ENCODE measurements at regions not wholly inside any gene's neighbourhood (a gene's known extent, or its start where the extent isn't known, plus 50 kb on each side); places are given as distances from the start of the nearest gene placed in this dataset.

GRCh38 chr14:99047441-99048031 lies 224.5 kb downstream of the BCL11B start:
- H3K4me3 Mint-ChIP-seq: no peak overlapping the region
- no peak for DNase-seq
- ATAC-seq: peak in 1 of 2 donors; percentile 43
- H3K9me3 Mint-ChIP-seq: peaks cover 25% of the 10 kb centered on the region
- peaks cover 15% of the 10 kb centered on the region for H3K4me1 Mint-ChIP-seq (ENCODE audit: low read depth)
- no peaks in the 10 kb centered on the region for H3K27me3 Mint-ChIP-seq (ENCODE audit: low read depth)
- peaks cover 7% of the 10 kb centered on the region for H3K36me3 Mint-ChIP-seq (ENCODE audit: insufficient read depth)

GRCh38 chr14:99050309-99050708 lies 221.7 kb downstream of the BCL11B start:
- Mint-ChIP-seq H3K4me3 (no peak overlapping the region), H3K9me3 (peaks cover 23% of the 10 kb centered on the region), H3K27me3 (ENCODE audit: low read depth) (no peaks in the 10 kb centered on the region), H3K36me3 (ENCODE audit: insufficient read depth) (peaks cover 4% of the 10 kb centered on the region), H3K4me1 (ENCODE audit: low read depth) (peaks cover 19% of the 10 kb centered on the region)
- no peak for DNase-seq
- peak in 1 of 2 donors; percentile 62 for ATAC-seq

- Mint-ChIP-seq H3K4me3 (no peak overlapping the region), H3K27me3 (ENCODE audit: low read depth) (no peaks in the 10 kb centered on the region), H3K36me3 (ENCODE audit: insufficient read depth) (peaks cover 6% of the 10 kb centered on the region), H3K9me3 (peaks cover 23% of the 10 kb centered on the region), H3K4me1 (ENCODE audit: low read depth) (peaks cover 29% of the 10 kb centered on the region)
- no peak for ATAC-seq
- DNase-seq: no peak
These were observed 219.5 kb downstream of the BCL11B start for GRCh38 chr14:99052467-99052866.

GRCh38 chr14:99055019-99055418 lies 217.0 kb downstream of the BCL11B start:
- H3K4me3 Mint-ChIP-seq: no peak overlapping the region
- ATAC-seq: no peak
- peaks cover 24% of the 10 kb centered on the region for H3K4me1 Mint-ChIP-seq (ENCODE audit: low read depth)
- H3K9me3 Mint-ChIP-seq: peaks cover 23% of the 10 kb centered on the region
- no peaks in the 10 kb centered on the region for H3K27me3 Mint-ChIP-seq (ENCODE audit: low read depth)
- peaks cover 6% of the 10 kb centered on the region for H3K36me3 Mint-ChIP-seq (ENCODE audit: insufficient read depth)
- DNase-seq: no peak

- H3K4me3 Mint-ChIP-seq: no peak overlapping the region
- H3K27me3 Mint-ChIP-seq (ENCODE audit: low read depth): no peaks in the 10 kb centered on the region
- peaks cover 6% of the 10 kb centered on the region for H3K36me3 Mint-ChIP-seq (ENCODE audit: insufficient read depth)
- H3K9me3 Mint-ChIP-seq: peaks cover 20% of the 10 kb centered on the region
- ATAC-seq (peak; percentile 84 to 93), DNase-seq (no peak)
- peaks cover 16% of the 10 kb centered on the region for H3K4me1 Mint-ChIP-seq (ENCODE audit: low read depth)
These were observed 216.2 kb downstream of the BCL11B start for GRCh38 chr14:99055816-99056215.

- Mint-ChIP-seq H3K36me3 (ENCODE audit: insufficient read depth) (peaks cover 3% of the 10 kb centered on the region), H3K4me3 (no peak overlapping the region), H3K9me3 (peaks cover 6% of the 10 kb centered on the region), H3K4me1 (ENCODE audit: low read depth) (peaks cover 16% of the 10 kb centered on the region), H3K27me3 (ENCODE audit: low read depth) (no peaks in the 10 kb centered on the region)
- no peak for DNase-seq
- no peak for ATAC-seq
These were observed 214.4 kb downstream of the BCL11B start for GRCh38 chr14:99057576-99058083.

- Mint-ChIP-seq H3K4me1 (ENCODE audit: low read depth) (peaks cover 16% of the 10 kb centered on the region), H3K36me3 (ENCODE audit: insufficient read depth) (peaks cover 3% of the 10 kb centered on the region), H3K9me3 (no peaks in the 10 kb centered on the region), H3K4me3 (no peak overlapping the region), H3K27me3 (ENCODE audit: low read depth) (no peaks in the 10 kb centered on the region)
- no peak for ATAC-seq
- DNase-seq: no peak
These were observed 213.5 kb downstream of the BCL11B start for GRCh38 chr14:99058542-99058941.

GRCh38 chr14:99062216-99062615 lies 209.8 kb downstream of the BCL11B start:
- Mint-ChIP-seq H3K36me3 (ENCODE audit: insufficient read depth) (no peaks in the 10 kb centered on the region), H3K4me3 (no peak overlapping the region), H3K27me3 (ENCODE audit: low read depth) (no peaks in the 10 kb centered on the region), H3K4me1 (ENCODE audit: low read depth) (no peaks in the 10 kb centered on the region), H3K9me3 (no peaks in the 10 kb centered on the region)
- ATAC-seq: no peak
- no peak for DNase-seq

- Mint-ChIP-seq H3K4me1 (ENCODE audit: low read depth) (no peaks in the 10 kb centered on the region), H3K4me3 (no peak overlapping the region), H3K9me3 (no peaks in the 10 kb centered on the region), H3K36me3 (ENCODE audit: insufficient read depth) (no peaks in the 10 kb centered on the region), H3K27me3 (ENCODE audit: low read depth) (no peaks in the 10 kb centered on the region)
- no peak for DNase-seq
- ATAC-seq: no peak
These were observed 209.1 kb downstream of the BCL11B start for GRCh38 chr14:99062772-99063418.

- H3K4me3 Mint-ChIP-seq: no peak overlapping the region
- ATAC-seq: no peak
- H3K4me1 Mint-ChIP-seq (ENCODE audit: low read depth): no peaks in the 10 kb centered on the region
- DNase-seq: no peak
- H3K27me3 Mint-ChIP-seq (ENCODE audit: low read depth): no peaks in the 10 kb centered on the region
- H3K36me3 Mint-ChIP-seq (ENCODE audit: insufficient read depth): no peaks in the 10 kb centered on the region
- H3K9me3 Mint-ChIP-seq: no peaks in the 10 kb centered on the region
These were observed 208.3 kb downstream of the BCL11B start for GRCh38 chr14:99063620-99064225.

GRCh38 chr14:99064262-99064954 lies 207.6 kb downstream of the BCL11B start:
- Mint-ChIP-seq H3K27me3 (ENCODE audit: low read depth) (no peaks in the 10 kb centered on the region), H3K4me3 (no peak overlapping the region), H3K4me1 (ENCODE audit: low read depth) (no peaks in the 10 kb centered on the region), H3K36me3 (ENCODE audit: insufficient read depth) (no peaks in the 10 kb centered on the region), H3K9me3 (no peaks in the 10 kb centered on the region)
- no peak for DNase-seq
- no peak for ATAC-seq

GRCh38 chr14:99065551-99065950 lies 206.4 kb downstream of the BCL11B start:
- no peak for ATAC-seq
- Mint-ChIP-seq H3K36me3 (ENCODE audit: insufficient read depth) (no peaks in the 10 kb centered on the region), H3K4me1 (ENCODE audit: low read depth) (no peaks in the 10 kb centered on the region), H3K9me3 (no peaks in the 10 kb centered on the region), H3K27me3 (ENCODE audit: low read depth) (no peaks in the 10 kb centered on the region), H3K4me3 (no peak overlapping the region)
- no peak for DNase-seq

- DNase-seq (no peak), ATAC-seq (no peak)
- Mint-ChIP-seq H3K36me3 (ENCODE audit: insufficient read depth) (no peaks in the 10 kb centered on the region), H3K4me3 (no peak overlapping the region), H3K27me3 (ENCODE audit: low read depth) (no peaks in the 10 kb centered on the region), H3K9me3 (no peaks in the 10 kb centered on the region), H3K4me1 (ENCODE audit: low read depth) (no peaks in the 10 kb centered on the region)
These were observed 205.6 kb downstream of the BCL11B start for GRCh38 chr14:99066378-99066777.

- Mint-ChIP-seq H3K4me3 (no peak overlapping the region), H3K36me3 (ENCODE audit: insufficient read depth) (no peaks in the 10 kb centered on the region), H3K9me3 (no peaks in the 10 kb centered on the region), H3K27me3 (ENCODE audit: low read depth) (no peaks in the 10 kb centered on the region), H3K4me1 (ENCODE audit: low read depth) (no peaks in the 10 kb centered on the region)
- DNase-seq (no peak), ATAC-seq (no peak)
These were observed 204.7 kb downstream of the BCL11B start for GRCh38 chr14:99067141-99067920.
